ENCODE measurements at regions not wholly inside any gene's neighbourhood (a gene's known extent, or its start where the extent isn't known, plus 50 kb on each side); places are given as distances from the start of the nearest gene placed in this dataset.

- TF ChIP-seq CTCF (IDR thresholded peaks at IDR 0.05) = no peak
- TF ChIP-seq POLR2A (IDR thresholded peaks at IDR 0.05) = no peak
These were observed 100.4 kb upstream of the IRF2BP2 start for GRCh38 chr1:234710381-234710780.
